Superior temporal gyrus (tissue), 1 donor: ENCODE measurements at regions not wholly inside any gene's neighbourhood (a gene's known extent, or its start where the extent isn't known, plus 50 kb on each side); places are given as distances from the start of the nearest gene placed in this dataset.

Experiments used
- DNase-seq: peaks from one replicate; pipeline ENCODE4 v3.0.0-alpha.2; 2016; ENCODE audit errors: extremely low spot score

DNA sequence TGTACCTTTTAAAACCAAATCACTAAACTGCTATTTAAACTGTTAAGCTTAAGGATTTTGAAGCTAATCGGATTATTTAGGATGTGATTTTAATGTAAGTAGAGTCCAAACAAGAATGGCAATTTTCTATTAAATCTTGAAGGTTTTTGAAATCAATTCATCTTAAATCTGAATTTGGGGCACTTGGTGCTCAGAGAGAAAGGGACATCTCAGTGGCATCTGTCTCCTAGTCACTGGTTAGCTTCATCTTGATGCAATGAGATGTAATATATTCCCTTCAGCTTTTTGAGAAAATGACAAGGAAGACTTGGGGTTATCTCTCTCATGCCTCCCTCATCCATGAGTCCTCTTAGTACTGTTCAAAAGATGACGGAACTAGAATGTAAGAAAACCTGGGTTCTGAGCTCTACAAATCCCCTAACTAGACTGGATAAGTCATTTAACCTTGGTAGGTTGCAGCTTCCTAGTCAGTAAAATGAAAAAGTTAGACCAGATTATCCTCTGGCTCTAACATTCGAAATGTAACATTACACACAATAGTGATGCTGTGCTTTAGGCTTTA, 198.5 kb upstream of the NEBL start:
- DNase-seq = no peak

DNA sequence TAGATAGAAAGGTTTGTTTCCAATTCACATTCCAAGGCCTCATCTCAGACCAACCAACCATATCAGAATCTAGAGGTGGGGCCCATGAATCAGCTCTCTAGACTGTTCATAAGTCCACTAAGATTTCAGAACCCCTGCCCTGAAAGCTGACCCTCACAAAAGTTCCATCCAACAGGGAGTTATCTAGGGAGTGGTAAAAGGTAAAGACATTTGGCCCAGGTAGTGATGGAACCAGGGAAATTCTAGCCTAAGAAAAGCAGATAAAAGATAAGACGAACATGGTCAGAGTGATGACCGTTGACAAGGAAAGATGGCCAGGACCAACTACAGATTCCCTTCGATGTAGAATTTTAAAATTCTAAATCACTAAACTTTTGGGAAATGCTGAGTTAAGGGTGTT, 198.0 kb upstream of the NEBL start:
- no peak for DNase-seq

DNA sequence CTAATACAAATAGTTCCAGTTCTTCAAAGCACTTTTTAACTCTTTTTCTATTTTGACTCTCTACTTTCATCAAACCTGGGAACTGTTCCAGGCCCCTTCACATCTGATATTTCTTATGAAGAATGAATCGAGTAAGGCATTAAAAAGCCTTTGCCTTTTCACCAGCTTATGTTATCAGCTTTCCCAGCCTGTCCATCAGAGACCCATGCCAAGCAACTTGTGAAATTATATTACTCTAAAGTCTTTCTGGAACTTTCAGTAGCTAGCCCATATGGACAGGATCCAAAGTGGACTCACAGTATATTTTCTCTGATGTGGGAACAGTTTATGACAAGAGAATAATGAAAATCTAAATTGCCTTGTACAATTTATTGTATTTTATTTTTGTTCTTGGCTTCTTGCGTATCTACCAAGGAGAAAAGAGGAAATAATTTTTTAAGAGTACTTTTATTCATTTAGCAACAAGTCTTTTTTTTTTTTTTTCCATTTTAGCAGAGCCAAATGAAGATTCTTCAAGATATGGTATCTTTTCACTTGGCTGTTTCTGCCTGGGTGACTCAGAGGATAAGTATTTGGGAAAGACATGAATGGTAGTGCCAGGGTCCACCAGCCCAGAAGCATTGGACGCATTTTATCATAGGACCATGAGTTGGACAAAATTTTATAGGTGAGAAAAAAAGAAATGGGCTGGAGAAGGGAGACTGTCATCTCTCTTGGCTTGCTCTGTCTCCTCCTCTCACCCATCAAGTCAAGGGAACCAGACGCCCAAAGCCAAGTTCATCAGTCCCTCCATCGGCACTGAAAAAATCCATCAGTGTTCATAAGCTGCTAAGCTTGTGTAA, 195.8 kb upstream of the NEBL start:
- no peak for DNase-seq

DNA sequence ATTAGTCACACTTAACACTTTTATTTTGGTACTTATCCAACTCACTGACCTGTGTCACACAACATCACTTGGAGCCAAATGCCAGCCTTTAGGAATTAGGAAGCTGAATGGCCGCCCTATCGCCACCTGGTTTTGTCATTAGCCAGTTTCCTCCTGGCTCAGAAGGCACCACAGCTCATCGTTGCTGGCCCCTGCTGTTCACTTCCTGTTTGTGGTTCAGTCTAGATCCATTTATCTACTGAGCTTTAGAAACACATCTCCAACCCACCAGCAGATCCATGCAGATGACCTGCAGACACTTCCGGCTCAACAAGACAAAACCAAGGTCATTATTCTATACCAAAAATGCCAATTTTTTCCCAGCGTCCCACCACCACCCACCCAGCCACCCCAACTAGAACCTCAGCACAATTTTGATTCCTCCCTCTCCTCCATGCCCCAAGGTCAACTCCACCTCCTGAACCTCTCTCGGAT, 193.5 kb upstream of the NEBL start:
- no peak for DNase-seq

DNA sequence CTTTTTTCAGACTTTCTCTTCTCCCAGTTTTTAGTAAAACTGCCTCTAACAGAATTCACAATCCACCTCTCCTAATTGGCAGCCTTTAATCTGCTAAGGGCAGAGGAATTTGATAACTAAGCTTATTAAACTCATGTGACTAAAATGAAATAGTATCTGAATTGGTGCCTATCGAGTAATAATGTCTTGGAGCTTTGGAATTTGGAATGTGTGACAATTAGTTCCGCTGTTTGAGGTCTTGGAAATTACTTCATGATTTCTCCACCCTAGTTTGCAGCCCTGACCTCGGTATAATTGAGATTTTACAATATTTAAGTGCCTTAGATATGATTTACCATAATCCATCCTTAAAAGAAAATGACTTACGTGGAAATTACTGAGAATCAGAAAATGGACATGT, 190.4 kb upstream of the NEBL start:
- DNase-seq = no peak

DNA sequence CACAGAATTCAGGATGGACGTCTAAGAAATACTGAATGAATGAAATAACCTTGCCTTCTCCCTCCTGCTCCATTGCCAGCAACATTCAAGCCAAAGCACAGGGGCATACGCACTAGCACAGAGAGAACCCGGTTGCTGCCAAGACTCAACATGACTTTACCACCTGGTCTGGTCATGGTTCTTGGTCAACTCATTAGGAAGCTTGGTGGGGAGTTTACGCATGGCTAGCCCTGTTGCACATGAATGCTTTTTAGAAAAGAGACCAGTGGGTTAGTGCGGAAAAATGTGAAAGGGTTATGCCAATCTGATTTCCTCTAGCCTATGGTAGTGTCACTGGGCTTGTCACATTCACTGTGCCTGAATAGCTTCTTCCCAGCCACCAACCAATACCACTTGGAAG, 187.6 kb upstream of the NEBL start:
- no peak for DNase-seq

DNA sequence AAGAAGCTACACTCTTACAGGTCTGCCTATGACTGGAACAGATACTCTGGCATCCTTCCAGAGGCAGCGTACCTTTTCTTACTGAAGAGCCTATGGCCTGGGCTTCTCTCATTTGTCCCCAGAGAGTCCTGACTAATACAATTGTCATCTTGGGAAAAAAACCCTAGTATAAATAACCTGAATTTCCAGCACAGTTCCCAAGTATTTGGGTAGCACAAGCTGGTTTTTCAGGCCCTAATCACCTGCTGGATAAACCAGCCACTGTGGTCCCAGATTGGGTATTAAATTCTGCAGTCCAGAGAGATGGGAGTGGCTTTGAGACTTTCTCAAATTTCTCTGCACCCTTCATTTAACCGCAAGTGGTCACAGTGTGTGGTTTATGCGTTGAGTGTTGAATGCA, 186.8 kb upstream of the NEBL start:
- no peak for DNase-seq

DNA sequence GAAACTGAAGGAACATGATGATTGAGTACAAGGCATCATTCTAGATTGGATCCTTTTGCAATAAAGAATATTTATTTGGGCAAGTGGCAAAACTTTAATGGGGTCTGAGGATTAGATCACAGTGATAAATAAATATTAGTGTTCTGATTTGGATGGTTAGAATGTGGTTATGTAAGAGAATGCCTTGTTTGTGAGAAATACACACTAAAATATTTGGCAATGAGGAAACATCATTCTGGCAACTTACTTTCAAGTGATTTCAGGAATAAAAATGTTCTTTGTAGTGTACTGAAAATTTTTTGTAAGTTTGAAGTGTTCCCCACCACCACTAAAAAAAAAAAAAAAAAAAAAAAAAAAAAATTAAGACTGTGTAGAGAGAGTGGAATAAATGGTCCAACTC, 185.1 kb upstream of the NEBL start:
- no peak for DNase-seq

DNA sequence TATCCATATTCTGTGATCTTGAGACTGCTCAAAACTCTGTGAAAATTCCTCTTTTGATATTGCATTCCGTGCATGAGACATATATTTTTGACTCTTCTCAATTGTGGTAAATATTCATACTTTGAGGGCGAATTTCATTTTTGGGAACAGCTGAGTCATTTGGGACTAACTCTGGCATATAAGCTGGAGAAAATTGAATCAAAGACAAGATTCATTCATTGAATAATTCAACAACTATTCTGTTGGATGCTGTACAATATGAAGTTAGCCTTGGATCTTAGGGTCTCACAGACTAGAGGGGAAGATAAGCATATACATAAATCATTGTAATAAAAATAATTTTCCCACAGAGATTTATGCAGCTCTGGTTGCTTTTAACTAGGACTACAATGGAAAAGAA, 183.2 kb upstream of the NEBL start:
- no peak for DNase-seq

DNA sequence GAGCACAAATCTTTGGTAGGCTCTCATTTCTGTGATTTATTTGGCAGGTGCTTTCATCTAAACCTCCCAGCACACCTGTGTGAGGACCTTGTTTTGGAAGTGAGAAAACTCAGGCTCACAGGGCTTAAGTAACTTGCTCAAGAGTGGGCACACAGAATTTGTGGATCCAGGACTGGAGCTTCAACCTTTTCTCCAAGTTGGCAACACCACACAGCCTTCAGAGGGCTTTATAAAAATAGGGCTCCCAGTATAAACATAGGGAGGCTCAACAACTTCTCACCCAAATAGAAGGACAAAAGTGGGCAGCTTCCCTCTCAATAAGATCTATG, 182.2 kb upstream of the NEBL start:
- DNase-seq = no peak

DNA sequence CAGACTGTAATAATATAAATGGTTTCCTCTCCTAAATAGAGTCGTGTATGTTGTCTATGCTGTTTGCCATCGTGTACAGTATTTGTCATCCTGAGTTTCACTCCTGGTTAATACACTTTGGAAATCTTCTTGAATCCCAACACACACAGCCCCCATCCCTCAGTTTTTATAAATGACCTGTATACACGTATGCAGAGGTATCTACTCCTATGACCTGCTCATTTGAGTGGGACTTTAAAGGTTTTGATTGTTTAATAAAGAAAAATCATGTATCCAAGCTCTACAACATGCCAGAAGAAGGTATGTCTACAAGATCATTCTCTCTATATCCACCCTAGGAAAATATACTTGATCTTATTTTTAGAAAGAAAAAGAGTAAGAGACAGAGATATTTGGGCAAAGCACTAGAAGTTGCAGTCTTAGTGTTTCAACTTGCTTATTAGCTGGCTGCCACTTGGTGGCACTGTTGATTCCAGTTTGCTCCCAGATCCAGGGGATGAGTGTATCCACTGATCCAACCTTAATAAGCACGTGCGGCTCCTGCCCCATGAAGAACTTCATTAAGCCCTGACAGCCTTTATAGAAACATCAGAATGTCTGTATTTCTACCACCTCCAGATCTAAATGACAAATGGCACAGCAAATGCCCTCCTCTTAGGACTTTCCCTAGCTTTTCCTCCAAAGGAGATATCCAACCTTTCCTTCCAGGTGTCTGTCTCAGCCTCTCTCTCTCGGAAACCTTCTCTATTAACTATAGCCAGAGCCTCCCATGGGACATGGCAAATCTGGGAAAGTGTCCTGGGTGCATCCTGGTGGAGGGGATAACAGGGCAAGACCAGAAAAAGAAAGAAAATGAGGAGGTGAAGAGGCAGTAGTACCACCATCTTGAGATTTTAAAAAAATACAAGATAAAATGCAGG, 181.6 kb upstream of the NEBL start:
- DNase-seq = peak; percentile 87

DNA sequence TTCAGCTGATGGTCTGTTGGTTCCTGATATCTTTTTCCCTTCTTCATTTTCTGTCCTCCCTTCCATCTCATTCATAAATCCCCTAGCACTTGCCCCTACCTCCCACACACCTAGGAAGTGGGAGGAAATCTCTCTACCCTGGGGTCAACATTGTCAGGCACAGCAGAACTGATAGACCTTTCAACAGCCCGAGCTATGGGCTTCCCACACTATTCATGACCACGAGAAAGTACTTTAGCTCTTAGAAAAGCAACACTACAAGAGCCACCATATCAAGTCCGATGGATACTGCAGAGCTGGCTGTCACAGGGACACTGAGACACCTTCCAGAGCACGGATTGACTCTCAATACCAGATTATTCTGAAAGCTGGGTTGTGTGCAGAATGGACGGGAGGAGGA, 180.6 kb upstream of the NEBL start:
- no peak for DNase-seq

DNA sequence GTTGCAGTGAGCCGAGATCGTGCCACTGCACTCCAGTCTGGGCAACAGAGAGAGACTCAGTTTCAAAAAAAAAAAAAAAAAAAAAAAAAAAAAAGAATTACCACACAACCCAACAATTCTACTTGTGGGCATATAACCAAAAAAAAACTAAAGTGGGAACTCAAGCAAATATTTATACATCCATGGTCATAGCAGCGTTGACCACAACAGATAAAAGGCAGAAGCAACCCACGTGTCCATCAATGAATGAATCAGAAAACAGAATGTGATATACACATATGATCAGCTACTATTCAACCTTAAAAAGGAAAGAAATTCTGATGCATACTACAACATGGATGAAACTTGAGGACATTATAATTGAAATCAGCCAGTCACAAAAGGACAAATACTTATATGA, 179.3 kb upstream of the NEBL start:
- DNase-seq = no peak

DNA sequence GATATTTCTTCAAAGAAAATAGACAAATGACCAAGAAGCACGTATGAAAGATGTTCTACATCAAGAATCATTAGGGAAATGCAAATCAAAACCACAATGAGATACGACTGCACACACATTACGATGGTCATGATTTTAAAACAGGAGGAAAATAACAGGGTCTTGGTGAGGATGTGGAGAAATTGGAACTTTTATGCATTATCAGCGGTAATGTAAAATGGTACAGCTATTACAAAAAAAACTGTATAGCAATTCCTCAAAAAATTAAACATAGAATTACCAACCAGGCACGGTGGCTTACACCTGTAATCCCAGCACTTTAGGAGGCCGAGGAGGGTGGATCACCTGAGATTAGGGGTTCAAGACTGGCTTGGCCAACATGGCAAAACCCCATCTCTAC, 178.8 kb upstream of the NEBL start:
- no peak for DNase-seq

DNA sequence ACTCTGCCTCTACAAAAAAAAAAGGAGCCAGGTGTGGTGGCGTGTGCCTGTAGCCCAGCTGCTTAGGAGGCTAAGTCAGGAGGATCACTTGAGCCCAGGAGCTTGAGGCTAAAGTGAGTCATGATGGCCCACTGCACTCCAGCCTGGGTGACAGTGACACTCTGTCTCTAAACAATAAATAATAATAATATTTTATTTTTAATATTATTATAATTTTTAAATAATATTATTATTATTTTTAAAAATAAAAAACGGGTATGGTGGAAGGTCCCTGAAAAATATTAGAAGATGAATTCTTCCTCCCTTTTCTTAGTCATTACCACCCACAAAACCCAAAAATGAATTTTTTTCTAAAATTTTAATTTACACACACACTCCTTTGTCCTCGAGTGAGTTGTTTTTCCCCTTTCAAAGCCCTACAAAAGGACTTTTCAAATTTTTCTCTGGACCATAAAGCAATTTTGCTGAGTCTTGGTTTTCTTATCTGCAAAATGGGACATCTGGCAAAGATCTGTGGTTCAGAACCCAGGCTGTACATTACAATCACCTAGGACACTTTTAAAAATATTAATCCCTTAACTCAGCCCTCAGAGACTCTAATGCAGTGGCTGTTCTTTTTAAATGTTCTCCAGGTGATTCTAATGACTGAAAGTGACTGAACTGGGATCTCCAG, 174.0 kb upstream of the NEBL start:
- DNase-seq = no peak

DNA sequence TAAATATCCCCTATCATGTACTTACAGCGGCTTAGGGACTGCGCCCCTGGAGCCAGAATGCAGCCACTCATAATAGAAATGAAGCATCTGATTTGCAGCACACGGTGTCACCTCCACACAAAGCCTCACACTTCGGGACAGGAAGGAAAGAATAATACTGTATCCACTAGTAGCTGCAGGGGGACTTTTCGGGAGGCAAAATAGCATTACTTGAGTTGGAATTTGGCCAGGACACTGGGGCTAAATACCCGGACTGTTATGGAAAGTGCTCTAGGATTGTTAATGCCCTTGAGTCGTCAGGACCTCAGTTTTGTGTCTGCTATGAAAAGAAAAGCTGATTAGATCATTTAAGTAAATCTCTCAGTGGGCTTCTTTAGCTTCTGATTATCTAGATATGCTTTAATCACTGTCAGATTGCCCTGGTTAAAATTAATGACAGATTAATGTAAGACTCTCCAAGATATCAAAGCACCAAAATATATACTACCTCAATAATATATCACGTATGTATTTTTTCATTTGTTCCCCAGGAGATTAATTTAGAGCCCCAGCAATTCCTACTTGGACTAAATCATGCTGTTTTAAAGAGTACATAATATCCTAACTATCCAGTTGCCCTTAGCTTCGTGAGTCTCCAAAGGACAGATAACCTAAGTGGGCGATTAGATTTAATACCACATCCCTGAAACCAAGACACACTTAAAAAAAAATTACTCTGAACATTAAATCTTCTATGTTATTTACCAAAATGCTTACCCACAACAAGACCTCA, 173.0 kb upstream of the NEBL start:
- no peak for DNase-seq

DNA sequence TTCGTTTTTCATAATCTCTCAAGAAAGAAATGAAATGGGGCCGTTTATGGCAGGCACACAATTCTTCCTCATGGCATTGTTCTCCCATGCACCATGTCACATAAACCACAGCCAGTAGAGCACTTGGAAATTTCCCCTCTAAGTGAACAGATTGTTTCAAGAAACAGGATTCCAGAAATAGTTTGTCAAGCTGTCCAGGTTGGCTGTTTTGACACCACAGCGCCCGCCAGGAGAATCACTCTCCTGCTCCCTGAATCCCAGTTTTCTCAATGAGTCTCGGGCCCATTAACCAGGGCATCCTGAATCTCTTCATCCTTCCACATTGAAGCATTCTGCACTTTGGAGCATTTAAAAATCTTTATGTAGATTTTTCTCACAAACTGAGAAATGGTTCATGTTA, 172.2 kb upstream of the NEBL start:
- no peak for DNase-seq

DNA sequence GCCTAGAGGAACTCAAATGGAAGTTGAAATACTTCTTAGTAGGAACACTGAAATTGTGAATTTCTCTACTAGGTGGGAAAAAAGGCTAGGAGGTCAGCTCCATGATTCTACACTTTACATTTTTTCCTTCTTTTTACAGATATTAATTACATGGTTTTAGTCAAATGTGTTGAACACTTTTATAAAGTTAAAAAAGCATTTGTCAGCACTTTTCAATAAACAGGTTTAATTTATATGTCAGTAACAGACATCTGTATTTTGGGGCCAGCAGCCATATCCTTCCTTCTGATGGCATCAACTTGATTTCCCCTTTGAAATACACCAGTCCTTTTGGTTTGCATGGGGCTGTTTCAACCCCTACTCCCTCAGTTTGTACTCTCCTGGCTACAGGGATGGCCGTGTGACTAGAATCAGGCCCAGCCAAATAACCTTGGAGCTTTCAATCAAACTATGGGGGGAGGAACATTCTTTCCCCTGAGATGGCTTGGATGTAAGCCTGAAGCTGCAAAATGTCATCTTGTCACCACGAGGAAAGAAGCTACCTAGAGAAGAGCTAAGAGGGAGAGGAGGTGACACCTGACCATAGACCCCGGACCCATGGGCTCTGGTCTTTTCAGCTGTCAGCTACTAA, 171.0 kb upstream of the NEBL start:
- DNase-seq = no peak

DNA sequence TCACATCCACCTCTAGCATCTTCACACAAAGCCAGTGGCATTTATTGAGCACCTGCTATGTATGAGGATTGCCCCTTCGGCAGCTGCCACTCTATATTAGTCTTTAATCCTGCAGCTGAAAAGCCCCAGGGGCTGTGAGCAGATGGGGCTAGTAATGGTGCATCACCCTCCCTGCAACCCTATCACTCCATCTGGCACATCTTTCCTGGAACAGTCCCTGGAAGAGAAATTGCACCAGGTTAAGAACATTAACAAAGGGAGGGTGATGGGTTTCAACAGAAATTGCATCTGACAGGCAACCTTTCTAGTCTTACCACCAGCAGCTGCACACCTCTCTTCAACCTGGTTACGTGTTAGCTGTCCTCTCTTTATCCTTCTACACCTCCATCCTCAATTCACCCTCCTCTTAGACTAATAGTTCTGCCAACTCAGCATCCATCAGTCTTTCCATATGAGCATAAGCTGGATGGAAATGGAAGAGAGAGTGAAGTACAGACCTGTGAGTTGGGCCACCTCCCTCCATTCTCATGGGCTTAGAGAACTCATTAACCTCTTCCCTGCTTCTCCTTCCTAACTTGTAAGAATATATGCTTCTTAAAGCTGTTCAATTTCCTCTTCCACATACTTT, 168.6 kb upstream of the NEBL start:
- DNase-seq = no peak

DNA sequence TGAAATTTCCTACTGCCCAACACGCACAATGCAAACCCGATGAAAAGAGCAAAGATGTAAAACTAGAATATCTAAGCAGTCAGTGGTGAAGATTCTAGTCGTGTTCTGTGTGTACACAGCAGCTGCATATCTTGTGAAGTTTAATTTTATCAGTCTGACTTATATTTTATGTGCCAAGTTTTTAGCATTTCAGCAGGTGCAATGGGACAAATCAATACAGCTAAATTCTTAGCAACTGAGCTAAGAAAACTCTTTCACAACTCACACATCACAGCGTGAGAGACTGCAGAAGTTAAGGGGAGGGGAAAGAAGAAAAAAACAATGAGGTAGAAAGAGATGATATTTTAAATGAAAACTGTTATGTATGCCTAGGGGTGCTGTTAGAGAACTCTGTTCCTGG, 164.9 kb upstream of the NEBL start:
- no peak for DNase-seq
